Activated CD4-positive, alpha-beta memory T cell treated with anti-CD3 and anti-CD28 coated beads, Interleukin-2, amount 10 ng/mL, durations not matched to agents 7 days and 5 days (primary cell): ENCODE measurements at regions not wholly inside any gene's neighbourhood (a gene's known extent, or its start where the extent isn't known, plus 50 kb on each side); places are given as distances from the start of the nearest gene placed in this dataset.

ENCODE experiments used
- CTCF ChIA-PET: fragments of 350-600 bp; sonication (Branson Sonifier 250); formaldehyde crosslinking; loops from one replicate; lab custom pipeline; 2021; ENCODE audit warnings: antibody characterized with exemption, inconsistent platforms; lab: Charles Lee
- POLR2A ChIA-PET: fragments of 350-600 bp; sonication (Branson Sonifier 250); formaldehyde crosslinking; loops from one replicate; lab custom pipeline; 2021; ENCODE audit warnings: antibody characterized with exemption; lab: Charles Lee
- DNase-seq: peaks from one replicate; pipeline ENCODE4 v3.0.0-alpha.2; 2020
- H3K27ac Mint-ChIP-seq: one replicate; pipeline ENCODE4 v1.8.0; 2021; ENCODE audit warnings: mild to moderate bottlenecking, mixed read lengths
- H3K27me3 Mint-ChIP-seq: one replicate; pipeline ENCODE4 v1.8.0; 2021; ENCODE audit warnings: mixed read lengths
- H3K36me3 Mint-ChIP-seq: one replicate; pipeline ENCODE4 v1.8.0; 2021; ENCODE audit warnings: low read depth, mixed read lengths
- H3K4me1 Mint-ChIP-seq: one replicate; pipeline ENCODE4 v1.8.0; 2021; ENCODE audit warnings: mixed read lengths
- H3K4me3 Mint-ChIP-seq: one replicate; pipeline ENCODE4 v1.8.0; 2021; ENCODE audit warnings: mild to moderate bottlenecking, mixed read lengths
- H3K9me3 Mint-ChIP-seq: one replicate; pipeline ENCODE4 v1.8.0; 2021; ENCODE audit warnings: mixed read lengths

DNA sequence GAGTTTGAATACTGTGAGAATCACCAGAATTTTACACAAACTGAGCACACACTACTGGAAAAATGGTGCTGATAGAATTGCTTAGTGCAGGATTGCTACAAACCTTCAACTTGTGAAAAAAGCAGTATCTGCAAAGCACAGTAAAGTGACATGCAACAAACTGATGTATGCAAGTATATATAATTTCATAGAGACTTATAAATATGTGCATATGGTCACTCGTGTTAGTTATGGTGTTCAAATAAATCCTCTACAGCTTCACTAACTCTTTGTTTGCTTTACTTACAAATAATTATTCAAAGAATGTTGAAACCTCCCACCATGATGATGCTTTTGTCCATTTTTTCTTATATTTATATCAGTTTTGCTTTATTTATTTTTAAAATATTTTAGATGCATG is 1130.9 kb upstream of the CELF2 start:
- ChIA-PET CTCF (no interaction called here), POLR2A (no interaction called here)
- Mint-ChIP-seq H3K4me1 (no peaks in the 10 kb centered on the region), H3K4me3 (no peak overlapping the region), H3K27ac (no peak overlapping the region), H3K36me3 (no peaks in the 10 kb centered on the region), H3K27me3 (no peaks in the 10 kb centered on the region), H3K9me3 (no peaks in the 10 kb centered on the region)
- DNase-seq = no peak

DNA sequence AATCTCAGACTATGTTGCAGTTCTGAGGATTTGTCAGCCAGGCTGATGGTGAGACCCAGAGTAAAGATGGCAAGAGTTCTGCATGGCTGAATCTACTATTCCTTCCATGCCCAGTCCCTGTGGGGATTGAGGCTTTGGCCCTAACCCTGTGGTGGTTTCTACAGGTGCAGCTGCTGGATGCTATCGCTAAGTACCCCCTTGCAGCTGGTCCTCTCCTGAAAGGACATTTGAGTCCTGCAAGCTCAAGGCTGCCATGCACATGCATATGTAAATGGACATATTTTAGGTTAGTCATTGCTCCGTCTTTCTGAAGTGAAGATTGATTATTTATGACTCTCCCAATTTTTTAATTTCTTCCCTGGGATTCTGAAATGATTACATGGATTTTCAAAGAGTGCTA is 1122.2 kb upstream of the CELF2 start:
- Mint-ChIP-seq H3K4me3 (no peak overlapping the region), H3K27ac (no peak overlapping the region), H3K4me1 (no peaks in the 10 kb centered on the region), H3K27me3 (no peaks in the 10 kb centered on the region), H3K9me3 (no peaks in the 10 kb centered on the region), H3K36me3 (no peaks in the 10 kb centered on the region)
- no peak for DNase-seq
- ChIA-PET POLR2A (no interaction called here), CTCF (no interaction called here)

DNA sequence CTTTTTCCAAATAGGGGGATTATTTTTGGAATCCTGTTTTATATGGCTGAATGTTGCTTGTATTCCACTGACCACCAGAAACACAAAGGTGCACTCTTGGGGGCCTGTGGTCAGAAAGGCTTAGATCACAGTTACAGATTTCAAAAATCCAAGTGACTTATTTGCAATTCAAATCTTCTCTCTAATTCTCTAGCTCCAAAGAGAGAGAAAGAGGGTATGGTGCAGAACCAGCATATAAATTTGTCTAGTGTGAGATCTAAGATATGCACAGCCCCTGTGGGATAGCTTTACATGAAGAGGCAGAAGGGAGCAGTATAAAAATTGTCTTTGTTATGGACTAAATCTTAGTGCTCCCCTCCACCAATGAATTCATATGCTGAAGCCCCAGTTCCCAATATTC is 1121.7 kb upstream of the CELF2 start:
- no peak overlapping the region for H3K4me3 Mint-ChIP-seq
- DNase-seq = no peak
- H3K27me3 Mint-ChIP-seq = no peaks in the 10 kb centered on the region

DNA sequence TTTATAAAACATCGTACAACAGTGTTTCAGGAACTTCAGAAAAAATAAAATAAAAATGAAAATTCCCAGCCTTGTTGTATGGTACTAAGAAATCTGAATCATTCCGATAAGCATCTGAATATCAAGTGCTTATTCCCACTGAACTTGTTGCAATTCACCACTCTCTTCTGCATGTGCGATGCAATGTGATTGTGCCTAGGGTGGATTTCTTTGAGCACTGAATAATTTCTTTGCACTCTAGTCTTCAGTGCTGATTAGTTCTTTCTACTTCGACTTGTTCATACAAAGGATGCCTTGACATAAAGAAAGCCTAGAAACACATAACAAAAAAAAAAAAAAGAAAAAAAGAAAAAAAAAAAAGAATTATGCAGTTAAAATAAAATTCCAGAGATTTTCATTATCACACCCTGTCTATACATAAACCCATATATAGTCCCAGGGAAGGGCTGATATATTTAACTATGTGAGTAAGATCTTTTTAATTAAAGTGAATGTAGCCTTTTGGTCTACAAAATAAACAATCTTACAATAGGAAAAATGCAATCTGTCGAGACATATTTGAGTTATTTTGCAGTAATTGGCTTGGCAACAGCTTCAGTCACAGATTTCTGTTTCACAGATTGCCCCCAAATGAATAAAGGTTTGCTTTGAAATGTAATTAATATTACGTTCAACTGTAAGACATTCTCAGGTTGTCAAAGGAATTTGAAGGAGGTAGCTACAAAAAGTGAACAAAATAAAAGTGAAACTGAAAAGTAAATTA is 1118.9 kb upstream of the CELF2 start:
- no peaks in the 10 kb centered on the region for H3K27me3 Mint-ChIP-seq
- DNase-seq = no peak
- no peak overlapping the region for H3K4me3 Mint-ChIP-seq
- no peaks in the 10 kb centered on the region for H3K9me3 Mint-ChIP-seq
- no peaks in the 10 kb centered on the region for H3K36me3 Mint-ChIP-seq
- POLR2A ChIA-PET = no interaction called here
- H3K4me1 Mint-ChIP-seq = no peaks in the 10 kb centered on the region
- CTCF ChIA-PET = no interaction called here
- no peak overlapping the region for H3K27ac Mint-ChIP-seq

More for the DNA sequence above, 1121.7 kb upstream of the CELF2 start:
- no peaks in the 10 kb centered on the region for H3K36me3 Mint-ChIP-seq
- no peaks in the 10 kb centered on the region for H3K9me3 Mint-ChIP-seq
- H3K4me1 Mint-ChIP-seq = no peaks in the 10 kb centered on the region
- CTCF ChIA-PET = no interaction called here
- POLR2A ChIA-PET = no interaction called here
- no peak overlapping the region for H3K27ac Mint-ChIP-seq

DNA sequence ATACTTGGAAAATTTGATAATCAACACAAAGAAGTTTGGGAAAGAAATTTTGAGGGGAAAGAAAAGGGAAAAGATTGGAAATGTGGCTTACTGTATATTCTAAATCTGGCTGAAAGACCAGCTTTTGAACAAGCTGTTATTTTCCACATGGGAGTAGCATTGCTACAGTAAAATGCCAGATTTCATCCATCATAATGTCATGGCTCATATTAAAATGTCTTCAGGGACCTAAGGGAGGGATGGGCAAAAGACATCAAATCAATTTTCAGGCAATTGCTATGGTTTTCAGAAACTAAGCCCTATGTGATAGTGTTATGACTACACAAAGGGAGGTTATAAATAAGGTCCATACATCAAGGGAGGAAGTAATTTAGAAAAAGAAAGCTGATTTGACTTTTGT is 1116.9 kb upstream of the CELF2 start:
- no peaks in the 10 kb centered on the region for H3K27me3 Mint-ChIP-seq
- H3K9me3 Mint-ChIP-seq = no peaks in the 10 kb centered on the region
- ChIA-PET CTCF (interaction anchor here (0.5 kb wide), 1 partner anchor 684 kb away, joined by 4 read pairs; no protein-coding TSS in a partner anchor), POLR2A (no interaction called here)
- H3K4me1 Mint-ChIP-seq = no peaks in the 10 kb centered on the region
- no peak overlapping the region for H3K27ac Mint-ChIP-seq
- no peak overlapping the region for H3K4me3 Mint-ChIP-seq
- no peaks in the 10 kb centered on the region for H3K36me3 Mint-ChIP-seq
- no peak for DNase-seq

DNA sequence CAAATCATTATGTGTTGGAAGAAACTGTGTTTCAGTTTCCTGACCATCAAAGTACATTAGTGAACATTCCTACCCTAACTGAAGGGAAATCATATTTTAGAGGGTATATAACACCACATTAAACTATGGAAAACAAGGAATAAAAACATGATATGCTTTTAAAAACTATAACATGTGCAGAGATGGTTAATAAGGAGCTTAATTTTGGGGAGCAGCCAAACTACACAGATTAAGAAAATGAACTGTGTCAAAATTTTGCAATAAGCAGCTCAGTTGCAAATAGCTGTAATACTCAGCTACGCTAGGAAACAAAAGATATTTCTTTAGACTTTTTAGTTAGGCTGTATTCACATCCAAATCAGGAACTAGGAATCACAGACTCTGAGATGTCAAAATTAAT is 1115.7 kb upstream of the CELF2 start:
- Mint-ChIP-seq H3K9me3 (no peaks in the 10 kb centered on the region), H3K4me1 (no peaks in the 10 kb centered on the region), H3K27me3 (no peaks in the 10 kb centered on the region), H3K36me3 (no peaks in the 10 kb centered on the region), H3K27ac (no peak overlapping the region), H3K4me3 (no peak overlapping the region)
- DNase-seq = no peak
- CTCF ChIA-PET = no interaction called here
- POLR2A ChIA-PET = no interaction called here

DNA sequence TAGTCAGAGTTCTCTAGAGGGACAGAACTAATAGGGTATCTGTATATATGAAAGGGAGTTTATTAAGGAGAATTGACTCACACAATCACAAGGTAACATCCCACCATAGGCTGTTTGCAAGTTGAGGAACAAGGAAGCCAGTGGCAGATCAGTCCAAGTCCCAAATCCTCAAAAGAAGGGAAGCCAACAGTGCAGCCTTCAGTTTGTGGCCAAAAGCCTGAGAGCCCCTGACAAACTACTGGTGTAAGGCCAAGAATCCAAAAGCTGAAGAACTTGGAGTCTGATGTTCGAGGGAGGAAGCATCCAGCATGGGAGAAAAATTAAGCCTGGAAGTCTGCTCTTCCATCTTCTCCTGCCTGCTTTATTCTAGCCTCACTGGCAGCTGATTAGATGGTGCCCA is 1107.2 kb upstream of the CELF2 start:
- Mint-ChIP-seq H3K4me3 (no peak overlapping the region), H3K9me3 (no peaks in the 10 kb centered on the region), H3K4me1 (no peaks in the 10 kb centered on the region), H3K27me3 (no peaks in the 10 kb centered on the region), H3K36me3 (no peaks in the 10 kb centered on the region), H3K27ac (no peak overlapping the region)
- DNase-seq = no peak
- ChIA-PET POLR2A (no interaction called here), CTCF (no interaction called here)

DNA sequence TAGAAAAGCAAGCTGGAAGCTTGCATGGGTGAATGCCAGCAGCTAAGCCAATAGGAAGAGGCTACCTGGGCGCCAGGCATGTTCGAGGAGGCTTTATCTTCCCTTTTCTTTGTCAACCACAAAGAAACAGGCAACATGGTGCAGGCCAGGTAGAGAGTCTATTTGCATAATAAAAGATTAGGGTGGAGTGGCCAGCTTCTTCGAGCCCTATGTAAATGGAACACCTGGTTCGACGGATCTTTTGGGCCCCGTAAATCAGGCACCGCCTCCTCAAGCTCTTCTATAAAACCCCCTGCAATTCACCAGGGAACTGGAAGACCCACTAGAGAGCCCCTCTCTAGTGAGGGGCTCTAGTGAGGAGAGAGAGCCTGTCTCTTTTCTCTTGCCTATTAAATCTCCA is 1106.2 kb upstream of the CELF2 start:
- ChIA-PET CTCF (no interaction called here), POLR2A (no interaction called here)
- H3K9me3 Mint-ChIP-seq = no peaks in the 10 kb centered on the region
- no peaks in the 10 kb centered on the region for H3K27me3 Mint-ChIP-seq
- DNase-seq = no peak
- H3K4me1 Mint-ChIP-seq = no peaks in the 10 kb centered on the region
- H3K4me3 Mint-ChIP-seq = no peak overlapping the region
- no peaks in the 10 kb centered on the region for H3K36me3 Mint-ChIP-seq
- H3K27ac Mint-ChIP-seq = no peak overlapping the region

DNA sequence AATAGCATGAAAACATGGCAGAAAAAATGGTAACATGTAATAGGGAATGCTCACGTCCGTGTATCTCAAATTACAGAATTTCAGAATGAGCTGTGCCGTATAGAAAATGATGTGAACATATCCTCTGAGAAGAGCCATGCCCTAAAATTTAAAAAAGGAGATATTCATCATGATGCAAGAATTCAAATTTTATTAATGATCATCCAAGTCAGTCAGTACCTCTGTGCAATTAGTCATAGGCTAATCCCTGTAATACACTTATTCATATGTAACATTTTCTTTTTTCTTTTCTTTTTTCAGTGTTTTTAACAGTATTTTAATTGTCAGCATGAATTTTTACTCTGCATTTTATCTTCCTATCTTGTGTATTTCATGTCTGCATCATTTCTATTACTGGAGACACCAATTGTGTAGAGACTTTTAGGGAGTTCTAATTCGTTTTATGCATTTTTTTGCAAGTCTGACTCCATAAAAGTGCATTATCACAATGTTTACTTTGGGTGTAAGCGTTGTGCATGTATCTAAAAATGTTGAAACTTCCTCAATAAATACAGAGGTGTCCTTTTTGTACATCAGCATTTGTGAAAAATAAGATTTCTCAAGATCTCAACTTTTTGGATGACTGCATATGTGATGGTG is 1103.7 kb upstream of the CELF2 start:
- no peak overlapping the region for H3K27ac Mint-ChIP-seq
- no peak overlapping the region for H3K4me3 Mint-ChIP-seq
- CTCF ChIA-PET = no interaction called here
- no peaks in the 10 kb centered on the region for H3K4me1 Mint-ChIP-seq
- POLR2A ChIA-PET = no interaction called here
- H3K9me3 Mint-ChIP-seq = no peaks in the 10 kb centered on the region
- no peaks in the 10 kb centered on the region for H3K36me3 Mint-ChIP-seq
- no peaks in the 10 kb centered on the region for H3K27me3 Mint-ChIP-seq
- no peak for DNase-seq

DNA sequence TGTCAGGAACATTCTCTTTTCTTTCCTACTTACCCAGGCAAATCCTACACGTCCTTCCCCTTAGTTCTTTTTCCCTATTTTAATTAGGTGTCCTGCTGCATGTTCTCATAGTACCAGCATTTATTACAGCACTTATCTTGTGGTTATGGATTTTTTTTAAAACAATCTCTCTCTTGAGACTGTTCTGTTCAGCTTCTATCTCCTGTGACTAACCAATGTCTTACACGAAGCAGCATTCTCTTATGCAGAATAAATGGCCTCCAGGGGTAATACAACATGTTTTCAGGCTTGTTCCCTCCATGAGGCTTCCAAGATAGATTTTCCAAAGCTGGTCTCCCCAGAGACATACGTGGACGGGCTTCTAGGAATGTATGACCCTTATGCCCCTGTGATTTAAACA is 1096.1 kb upstream of the CELF2 start:
- H3K36me3 Mint-ChIP-seq = no peaks in the 10 kb centered on the region
- no peak overlapping the region for H3K4me3 Mint-ChIP-seq
- no peak overlapping the region for H3K27ac Mint-ChIP-seq
- ChIA-PET CTCF (no interaction called here), POLR2A (no interaction called here)
- no peaks in the 10 kb centered on the region for H3K27me3 Mint-ChIP-seq
- no peak for DNase-seq
- peaks cover 5% of the 10 kb centered on the region for H3K9me3 Mint-ChIP-seq
- H3K4me1 Mint-ChIP-seq = no peaks in the 10 kb centered on the region

DNA sequence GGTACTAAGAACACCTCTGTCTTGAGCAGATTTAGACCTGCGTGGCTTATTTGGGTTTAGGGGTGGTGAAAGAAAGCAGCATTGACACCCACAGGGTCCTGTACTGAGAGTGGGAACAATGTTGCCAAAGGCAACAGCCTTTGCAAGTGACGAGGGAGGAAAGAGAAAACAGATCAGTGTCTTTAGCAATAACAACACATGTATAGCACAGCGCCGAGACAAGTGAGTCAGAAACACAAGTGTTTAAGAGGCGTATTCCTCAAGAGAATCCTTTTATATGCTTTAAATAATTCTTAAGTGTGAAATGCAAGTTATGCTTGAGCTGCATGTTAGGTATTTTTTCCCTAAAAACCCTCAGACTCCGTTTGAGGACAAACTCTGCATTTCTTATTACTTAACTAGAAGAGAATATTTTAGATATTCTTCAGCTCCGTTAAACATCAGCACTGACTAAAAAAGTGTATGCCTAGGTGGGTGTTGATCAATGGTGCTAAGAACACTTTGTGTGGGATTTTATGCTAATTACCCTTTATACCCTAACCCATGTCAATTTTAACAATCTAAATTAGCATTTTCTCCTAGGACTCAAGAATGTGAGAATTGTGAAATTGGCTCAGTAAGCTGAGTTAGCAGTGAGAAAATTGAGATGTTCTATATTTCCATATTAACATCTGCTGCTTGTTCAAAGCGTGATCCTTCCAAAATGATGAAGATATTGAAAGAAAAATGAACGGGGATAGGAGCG is 1095.4 kb upstream of the CELF2 start:
- H3K9me3 Mint-ChIP-seq = peaks cover 5% of the 10 kb centered on the region
- H3K27ac Mint-ChIP-seq = no peak overlapping the region
- POLR2A ChIA-PET = no interaction called here
- CTCF ChIA-PET = no interaction called here
- H3K4me3 Mint-ChIP-seq = no peak overlapping the region
- no peak for DNase-seq
- no peaks in the 10 kb centered on the region for H3K4me1 Mint-ChIP-seq
- H3K27me3 Mint-ChIP-seq = no peaks in the 10 kb centered on the region
- no peaks in the 10 kb centered on the region for H3K36me3 Mint-ChIP-seq

DNA sequence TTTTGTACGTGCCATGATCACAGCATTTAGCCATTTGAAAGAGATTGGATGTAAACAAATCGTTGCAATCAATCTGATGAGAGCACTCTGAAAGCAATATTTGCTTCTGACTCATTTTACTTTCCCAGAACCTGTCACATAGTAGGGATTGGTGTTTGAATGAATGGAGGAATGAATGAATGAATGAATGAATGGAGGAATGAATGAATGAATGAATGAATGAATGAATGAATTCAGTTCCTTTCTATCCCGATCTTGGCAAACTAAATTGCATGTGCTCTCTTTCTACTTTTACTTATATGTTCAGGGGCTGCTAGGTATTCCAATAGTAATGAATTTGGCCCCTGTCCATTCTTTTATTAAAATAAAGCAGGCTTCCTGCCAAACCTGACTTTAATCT is 1091.7 kb upstream of the CELF2 start:
- Mint-ChIP-seq H3K27ac (no peak overlapping the region), H3K27me3 (no peaks in the 10 kb centered on the region), H3K9me3 (peaks cover 2% of the 10 kb centered on the region), H3K4me3 (no peak overlapping the region), H3K4me1 (no peaks in the 10 kb centered on the region), H3K36me3 (no peaks in the 10 kb centered on the region)
- DNase-seq = no peak
- ChIA-PET POLR2A (no interaction called here), CTCF (no interaction called here)

DNA sequence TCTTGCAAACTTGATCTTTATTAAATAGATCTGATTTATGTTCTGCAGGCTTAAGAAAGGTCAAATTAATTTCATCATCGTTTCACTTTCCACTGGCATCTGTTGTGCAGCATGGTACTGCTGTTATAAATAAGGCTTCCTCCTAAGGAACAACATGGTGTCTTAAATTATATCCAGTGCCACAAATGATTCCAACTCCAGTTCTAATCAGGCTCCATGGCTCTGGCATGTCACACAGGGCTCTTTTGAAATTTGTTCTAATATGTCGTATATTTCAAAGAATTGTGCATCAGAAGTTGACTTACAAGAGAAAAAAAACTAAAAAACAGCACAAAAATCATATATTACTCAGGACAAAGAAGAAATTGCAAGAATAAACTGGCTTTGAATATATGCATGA is 1090.8 kb upstream of the CELF2 start:
- peaks cover 2% of the 10 kb centered on the region for H3K9me3 Mint-ChIP-seq
- no peak overlapping the region for H3K4me3 Mint-ChIP-seq
- H3K27me3 Mint-ChIP-seq = no peaks in the 10 kb centered on the region
- ChIA-PET POLR2A (no interaction called here), CTCF (no interaction called here)
- no peaks in the 10 kb centered on the region for H3K36me3 Mint-ChIP-seq
- DNase-seq = no peak
- H3K4me1 Mint-ChIP-seq = no peaks in the 10 kb centered on the region
- H3K27ac Mint-ChIP-seq = no peak overlapping the region
